Mesendoderm (in vitro differentiated cells): ENCODE measurements at regions not wholly inside any gene's neighbourhood (a gene's known extent, or its start where the extent isn't known, plus 50 kb on each side); places are given as distances from the start of the nearest gene placed in this dataset.

Experiments
- DNase-seq: peaks from one replicate; pipeline ENCODE4 v3.0.0; 2013
- H2AK5ac ChIP-seq: 2 replicates; pipeline ENCODE4 v1.6.1; 2013; ENCODE audit warnings: low read length, inconsistent platforms
- H2BK120ac ChIP-seq: 2 replicates; pipeline ENCODE4 v1.6.1; 2013; ENCODE audit warnings: low read depth, mild to moderate bottlenecking, low read length, moderate library complexity, mixed read lengths
- H2BK15ac ChIP-seq: replicated peaks from 2 replicates; pipeline ENCODE4 v1.6.1; 2013; ENCODE audit warnings: low read depth, mild to moderate bottlenecking, moderate library complexity
- H2BK5ac ChIP-seq: 2 replicates; pipeline ENCODE4 v1.6.1; 2013; ENCODE audit warnings: low read length, inconsistent platforms
- H3K18ac ChIP-seq: 2 replicates; pipeline ENCODE4 v1.6.1; 2013; ENCODE audit warnings: mild to moderate bottlenecking, low read length, mixed read lengths
- H3K23ac ChIP-seq: one replicate; pipeline ENCODE4 v1.6.1; 2013; ENCODE audit warnings: low read length
- H3K27ac ChIP-seq: 2 replicates; pipeline ENCODE4 v1.5.1; 2013; ENCODE audit warnings: low read depth, mild to moderate bottlenecking, inconsistent platforms, low read length, moderate library complexity
- H3K27me3 ChIP-seq: 2 replicates; pipeline ENCODE4 v1.6.1; 2013; ENCODE audit warnings: low read length, control low read depth, mild to moderate bottlenecking, inconsistent platforms; ENCODE audit not compliant: insufficient read depth, poor library complexity
- H3K36me3 ChIP-seq: 2 replicates; pipeline ENCODE4 v1.6.1; 2013; ENCODE audit warnings: low read length, inconsistent platforms; ENCODE audit not compliant: control insufficient read depth, insufficient read depth
- H3K4ac ChIP-seq: one replicate; pipeline ENCODE4 v1.6.1; 2013; ENCODE audit warnings: low read depth, mild to moderate bottlenecking, low read length, moderate library complexity
- H3K4me1 ChIP-seq: 2 replicates; pipeline ENCODE4 v1.6.1; 2013; ENCODE audit warnings: low read depth, low read length, inconsistent platforms; ENCODE audit not compliant: control insufficient read depth
- H3K4me2 ChIP-seq: 2 replicates; pipeline ENCODE4 v1.6.1; 2013; ENCODE audit warnings: low read length
- H3K4me3 ChIP-seq: 2 replicates; pipeline ENCODE4 v1.5.1; 2013; ENCODE audit warnings: mild to moderate bottlenecking, low read length
- H3K56ac ChIP-seq: one replicate; pipeline ENCODE4 v1.6.1; 2013; ENCODE audit warnings: low read length
- H3K79me1 ChIP-seq: 2 replicates; pipeline ENCODE4 v1.6.1; 2013; ENCODE audit warnings: low read length, inconsistent platforms
- H3K79me2 ChIP-seq: 2 replicates; pipeline ENCODE4 v1.6.1; 2013; ENCODE audit warnings: mild to moderate bottlenecking, low read length; ENCODE audit not compliant: control insufficient read depth, insufficient read depth
- H3K9ac ChIP-seq: 2 replicates; pipeline ENCODE4 v1.6.1; 2013; ENCODE audit warnings: low read length, inconsistent platforms
- H4K5ac ChIP-seq: one replicate; pipeline ENCODE4 v1.6.1; 2013; ENCODE audit warnings: low read length
- H4K8ac ChIP-seq: one replicate; pipeline ENCODE4 v1.6.1; 2013; ENCODE audit warnings: low read depth, mild to moderate bottlenecking, control low read depth, low read length, moderate library complexity
- WGBS: extraction: QIAGEN DNeasy Blood & Tissue Kit; methylation state at CpG from one replicate; pipeline ENCODE4 v1.1.7; 2013; ENCODE audit warnings: low lambda C conversion rate, missing lambda C conversion rate; ENCODE audit not compliant: insufficient coverage; ENCODE audit errors: extremely low coverage; 5-methylcytosine and 5-hydroxymethylcytosine counted together

GRCh38 chr2:156004459-156004858 is 328.1 kb downstream of the NR4A2 start:
- WGBS = no CpG with 5 or more reads among the region's 5 CpGs
- H3K27me3 ChIP-seq = no peaks in the 10 kb centered on the region
- no peak overlapping the region for H3K23ac ChIP-seq
- DNase-seq = no peak
- no peaks in the 10 kb centered on the region for H3K36me3 ChIP-seq
- H2BK120ac ChIP-seq = no peak overlapping the region
- H3K4me3 ChIP-seq = no peak overlapping the region
- H3K4me1 ChIP-seq = no peaks in the 10 kb centered on the region
- H3K56ac ChIP-seq = no peak overlapping the region
- H4K8ac ChIP-seq = no peak overlapping the region
- no peak overlapping the region for H2BK5ac ChIP-seq
- no peak overlapping the region for H3K18ac ChIP-seq
- H2BK15ac ChIP-seq = no peak overlapping the region
- H3K4me2 ChIP-seq = no peak overlapping the region
- H2AK5ac ChIP-seq = no peak overlapping the region
- no peak overlapping the region for H3K27ac ChIP-seq
- no peaks in the 10 kb centered on the region for H3K79me1 ChIP-seq
- H3K4ac ChIP-seq = no peak overlapping the region
- no peaks in the 10 kb centered on the region for H3K79me2 ChIP-seq
- no peak overlapping the region for H4K5ac ChIP-seq
- H3K9ac ChIP-seq = no peak overlapping the region

DNA sequence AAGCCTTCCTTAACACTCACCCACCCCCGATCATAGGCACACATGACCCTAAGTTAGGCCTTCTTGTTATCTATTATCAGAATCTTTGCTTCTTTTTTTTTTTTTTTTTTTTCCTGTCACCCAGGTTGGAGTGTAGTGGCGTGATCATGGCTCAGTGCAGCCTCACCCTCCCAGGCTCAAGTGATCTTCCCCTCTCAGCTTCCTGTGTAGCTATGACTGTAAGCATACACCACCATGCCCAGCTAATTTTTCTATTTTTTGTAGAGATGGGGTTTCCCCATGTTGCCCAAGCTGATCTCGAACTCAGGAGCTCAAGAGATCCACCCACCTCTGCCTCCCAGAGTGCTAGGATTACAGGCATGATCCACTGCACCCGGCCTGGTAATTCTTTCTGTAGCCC is 328.7 kb downstream of the NR4A2 start:
- H4K5ac ChIP-seq = no peak overlapping the region
- no peak overlapping the region for H3K56ac ChIP-seq
- no peak overlapping the region for H2AK5ac ChIP-seq
- H2BK120ac ChIP-seq = no peak overlapping the region
- no peaks in the 10 kb centered on the region for H3K27me3 ChIP-seq
- H3K4ac ChIP-seq = no peak overlapping the region
- no peak overlapping the region for H2BK5ac ChIP-seq
- H3K4me2 ChIP-seq = no peak overlapping the region
- H3K79me2 ChIP-seq = no peaks in the 10 kb centered on the region
- H3K4me1 ChIP-seq = no peaks in the 10 kb centered on the region
- H3K18ac ChIP-seq = no peak overlapping the region
- H3K4me3 ChIP-seq = no peak overlapping the region
- no peaks in the 10 kb centered on the region for H3K79me1 ChIP-seq
- no peak overlapping the region for H4K8ac ChIP-seq
- H3K23ac ChIP-seq = no peak overlapping the region
- no peak overlapping the region for H3K9ac ChIP-seq
- no peak overlapping the region for H2BK15ac ChIP-seq
- no peak overlapping the region for H3K27ac ChIP-seq
- H3K36me3 ChIP-seq = no peaks in the 10 kb centered on the region
- WGBS = no CpG with 5 or more reads among the region's 4 CpGs
- no peak for DNase-seq

GRCh38 chr2:156001851-156002250 is 330.7 kb downstream of the NR4A2 start:
- H3K4me3 ChIP-seq = no peak overlapping the region
- H2AK5ac ChIP-seq = no peak overlapping the region
- no peak overlapping the region for H2BK120ac ChIP-seq
- H3K18ac ChIP-seq = no peak overlapping the region
- DNase-seq = no peak
- no peak overlapping the region for H2BK15ac ChIP-seq
- no peaks in the 10 kb centered on the region for H3K27me3 ChIP-seq
- no peak overlapping the region for H3K56ac ChIP-seq
- H4K8ac ChIP-seq = no peak overlapping the region
- 100% methylated on average over 1 of the region's 1 CpG for WGBS
- no peak overlapping the region for H3K9ac ChIP-seq
- H3K4me1 ChIP-seq = no peaks in the 10 kb centered on the region
- H3K27ac ChIP-seq = no peak overlapping the region
- H3K4me2 ChIP-seq = no peak overlapping the region
- H2BK5ac ChIP-seq = no peak overlapping the region
- no peaks in the 10 kb centered on the region for H3K36me3 ChIP-seq
- no peaks in the 10 kb centered on the region for H3K79me2 ChIP-seq
- H4K5ac ChIP-seq = no peak overlapping the region
- H3K4ac ChIP-seq = no peak overlapping the region
- no peak overlapping the region for H3K23ac ChIP-seq
- no peaks in the 10 kb centered on the region for H3K79me1 ChIP-seq

DNA sequence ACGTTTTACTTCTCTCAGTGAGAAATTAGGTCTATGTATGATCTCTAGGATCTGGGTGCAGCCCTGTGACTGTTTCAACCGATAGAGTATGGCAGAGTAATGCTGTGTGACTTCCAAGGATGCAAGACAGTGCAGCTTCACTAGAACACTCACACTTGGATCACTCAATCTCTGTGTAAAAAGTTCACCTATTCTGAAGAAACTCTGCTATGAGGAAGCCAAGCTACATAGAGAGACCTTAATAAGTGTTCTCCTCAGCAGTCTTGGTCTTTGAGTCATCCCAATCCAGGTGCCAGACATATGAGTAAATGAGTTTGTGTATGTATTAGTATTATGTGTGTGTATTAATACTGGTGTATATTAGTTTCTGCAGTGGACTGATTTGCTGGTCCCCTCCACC is 335.0 kb downstream of the NR4A2 start:
- Histone ChIP-seq H3K9ac (no peak overlapping the region), H3K56ac (no peak overlapping the region), H2BK5ac (no peak overlapping the region), H3K79me1 (no peaks in the 10 kb centered on the region), H3K79me2 (no peaks in the 10 kb centered on the region), H3K4me3 (no peak overlapping the region), H2BK120ac (no peak overlapping the region), H3K18ac (no peak overlapping the region), H3K4me1 (no peaks in the 10 kb centered on the region), H3K36me3 (no peaks in the 10 kb centered on the region), H3K23ac (no peak overlapping the region), H2BK15ac (no peak overlapping the region), H3K4me2 (no peak overlapping the region), H3K27ac (no peak overlapping the region), H4K8ac (no peak overlapping the region), H2AK5ac (no peak overlapping the region), H4K5ac (no peak overlapping the region), H3K4ac (no peak overlapping the region), H3K27me3 (no peaks in the 10 kb centered on the region)
- no CpG with 5 or more reads among the region's 2 CpGs for WGBS
- DNase-seq = no peak

- H3K79me2 ChIP-seq = no peaks in the 10 kb centered on the region
- no peak for DNase-seq
- H3K56ac ChIP-seq = no peak overlapping the region
- no peak overlapping the region for H3K4ac ChIP-seq
- H3K79me1 ChIP-seq = no peaks in the 10 kb centered on the region
- no peak overlapping the region for H3K27ac ChIP-seq
- H3K23ac ChIP-seq = no peak overlapping the region
- no peak overlapping the region for H3K9ac ChIP-seq
- WGBS = no CpG with 5 or more reads among the region's 1 CpG
- H3K4me3 ChIP-seq = no peak overlapping the region
- no peak overlapping the region for H2BK15ac ChIP-seq
- no peak overlapping the region for H2BK120ac ChIP-seq
- H3K36me3 ChIP-seq = no peaks in the 10 kb centered on the region
- H3K27me3 ChIP-seq = no peaks in the 10 kb centered on the region
- no peak overlapping the region for H4K8ac ChIP-seq
- no peak overlapping the region for H3K4me2 ChIP-seq
- H2BK5ac ChIP-seq = no peak overlapping the region
- H3K18ac ChIP-seq = no peak overlapping the region
- no peak overlapping the region for H4K5ac ChIP-seq
- H3K4me1 ChIP-seq = no peaks in the 10 kb centered on the region
- H2AK5ac ChIP-seq = no peak overlapping the region
Observed at GRCh38 chr2:155994315-155994714, 338.2 kb downstream of the NR4A2 start.

DNA sequence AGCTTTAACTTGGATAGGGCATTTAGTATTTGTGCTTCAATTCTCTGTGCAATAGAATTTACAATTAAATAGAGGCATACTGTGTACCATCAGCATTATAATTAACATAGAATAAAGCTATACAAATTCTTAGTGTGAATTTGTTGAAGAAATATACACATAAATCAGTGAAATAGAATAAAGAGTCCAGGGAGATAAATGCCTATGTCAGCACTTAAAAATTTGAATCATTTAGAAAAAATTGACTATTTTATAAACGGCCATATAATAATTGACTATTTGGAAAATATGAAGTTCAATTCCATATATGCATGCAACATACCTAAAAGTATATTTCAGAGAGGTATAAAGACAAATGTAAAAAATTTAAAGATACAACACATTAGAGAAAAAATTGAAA is 348.7 kb downstream of the NR4A2 start:
- Histone ChIP-seq H2AK5ac (no peak overlapping the region), H3K4me2 (no peak overlapping the region), H3K4ac (no peak overlapping the region), H3K36me3 (no peaks in the 10 kb centered on the region), H3K27me3 (no peaks in the 10 kb centered on the region), H4K5ac (no peak overlapping the region), H3K23ac (no peak overlapping the region), H3K79me2 (no peaks in the 10 kb centered on the region), H3K79me1 (no peaks in the 10 kb centered on the region), H2BK15ac (no peak overlapping the region), H3K56ac (no peak overlapping the region), H4K8ac (no peak overlapping the region), H2BK120ac (no peak overlapping the region), H3K9ac (no peak overlapping the region), H3K18ac (no peak overlapping the region), H3K4me3 (no peak overlapping the region), H3K4me1 (no peaks in the 10 kb centered on the region), H2BK5ac (no peak overlapping the region), H3K27ac (no peak overlapping the region)
- DNase-seq = no peak
- no CpG with 5 or more reads among the region's 1 CpG for WGBS
